ENCODE measurements at regions not wholly inside any gene's neighbourhood (a gene's known extent, or its start where the extent isn't known, plus 50 kb on each side); places are given as distances from the start of the nearest gene placed in this dataset.

DNA sequence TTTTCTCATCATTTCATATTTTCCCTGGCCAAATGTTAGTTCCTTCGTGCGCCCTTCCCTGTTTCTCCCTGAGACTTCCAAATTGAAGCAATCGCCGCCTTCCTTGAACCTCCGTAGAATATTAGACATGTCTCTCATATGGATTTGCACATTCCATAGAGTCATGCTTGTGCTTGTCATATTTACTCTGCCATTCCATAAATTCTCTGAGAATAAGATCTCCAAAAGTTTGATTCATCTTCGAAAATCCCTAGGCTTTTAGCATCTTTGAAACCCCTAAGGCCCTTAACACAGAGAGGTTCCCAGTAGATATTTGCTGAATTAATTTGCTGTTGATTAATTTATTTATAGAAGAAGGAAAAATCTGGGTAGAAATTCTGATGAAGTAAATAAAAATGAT lies 202.2 kb upstream of the PIK3C3 start:
- TF ChIP-seq, protein P1, sequence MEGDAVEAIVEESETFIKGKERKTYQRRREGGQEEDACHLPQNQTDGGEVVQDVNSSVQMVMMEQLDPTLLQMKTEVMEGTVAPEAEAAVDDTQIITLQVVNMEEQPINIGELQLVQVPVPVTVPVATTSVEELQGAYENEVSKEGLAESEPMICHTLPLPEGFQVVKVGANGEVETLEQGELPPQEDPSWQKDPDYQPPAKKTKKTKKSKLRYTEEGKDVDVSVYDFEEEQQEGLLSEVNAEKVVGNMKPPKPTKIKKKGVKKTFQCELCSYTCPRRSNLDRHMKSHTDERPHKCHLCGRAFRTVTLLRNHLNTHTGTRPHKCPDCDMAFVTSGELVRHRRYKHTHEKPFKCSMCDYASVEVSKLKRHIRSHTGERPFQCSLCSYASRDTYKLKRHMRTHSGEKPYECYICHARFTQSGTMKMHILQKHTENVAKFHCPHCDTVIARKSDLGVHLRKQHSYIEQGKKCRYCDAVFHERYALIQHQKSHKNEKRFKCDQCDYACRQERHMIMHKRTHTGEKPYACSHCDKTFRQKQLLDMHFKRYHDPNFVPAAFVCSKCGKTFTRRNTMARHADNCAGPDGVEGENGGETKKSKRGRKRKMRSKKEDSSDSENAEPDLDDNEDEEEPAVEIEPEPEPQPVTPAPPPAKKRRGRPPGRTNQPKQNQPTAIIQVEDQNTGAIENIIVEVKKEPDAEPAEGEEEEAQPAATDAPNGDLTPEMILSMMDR (IDR thresholded peaks at IDR 0.05): no peak
- TF ChIP-seq EP300 (IDR thresholded peaks at IDR 0.05): no peak
- no peak for TF ChIP-seq POLR2AphosphoS5 (IDR thresholded peaks at IDR 0.05)
- TF ChIP-seq POLR2A (IDR thresholded peaks at IDR 0.05): no peak
